ENCODE measurements at regions not wholly inside any gene's neighbourhood (a gene's known extent, or its start where the extent isn't known, plus 50 kb on each side); places are given as distances from the start of the nearest gene placed in this dataset.
"Not testable (repeated sequence)": the region's sequence is repeated elsewhere in the genome, so short reads cannot be mapped to it uniquely, and the experiment has no call there.

- not testable (repeated sequence) for TF ChIP-seq CTCF (conservative IDR thresholded peaks at IDR 0.05 in 1 of 2, IDR thresholded peaks at IDR 0.05 in 1 of 2; ENCODE audit: extremely low read depth in 1 of 2, insufficient read depth in 1 of 2, low read depth in 1 of 2, low read length in 2 of 2); EZH2 (IDR thresholded peaks at IDR 0.05; ENCODE audit: borderline replicate concordance, low read length)
These were observed 119.8 kb upstream of the CRYM start for GRCh38 chr16:21397866-21398265.
